ENCODE measurements at regions not wholly inside any gene's neighbourhood (a gene's known extent, or its start where the extent isn't known, plus 50 kb on each side); places are given as distances from the start of the nearest gene placed in this dataset.

- DNase-seq (ENCODE audit: low spot score): no peak
These were observed 258.2 kb upstream of the TNRC6C start for GRCh38 chr17:77700165-77700881.

DNA sequence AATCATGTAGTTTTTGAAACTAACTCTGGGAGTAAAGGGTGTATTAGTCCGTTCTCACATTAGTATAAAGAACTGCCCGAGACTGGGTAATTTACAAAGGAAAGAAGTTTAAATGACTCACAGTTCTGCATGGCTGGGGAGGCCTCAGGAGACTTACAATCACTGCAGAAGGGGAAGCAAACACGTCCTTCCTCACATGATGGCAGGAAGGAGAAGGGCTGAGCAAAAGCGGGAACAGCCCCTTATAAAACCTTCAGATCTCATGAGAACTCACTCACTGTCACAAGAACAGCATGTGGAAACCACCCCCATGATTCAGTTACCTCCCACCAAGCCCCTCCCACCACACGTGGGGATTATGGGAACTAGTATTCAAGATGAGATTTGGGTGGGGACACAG, 256.5 kb upstream of the TNRC6C start:
- no peak for DNase-seq (ENCODE audit: low spot score)

GRCh38 chr17:77704048-77704815, 254.3 kb upstream of the TNRC6C start:
- DNase-seq (ENCODE audit: low spot score): no peak

GRCh38 chr17:77706938-77707337, 251.6 kb upstream of the TNRC6C start:
- DNase-seq (ENCODE audit: low spot score): no peak

DNA sequence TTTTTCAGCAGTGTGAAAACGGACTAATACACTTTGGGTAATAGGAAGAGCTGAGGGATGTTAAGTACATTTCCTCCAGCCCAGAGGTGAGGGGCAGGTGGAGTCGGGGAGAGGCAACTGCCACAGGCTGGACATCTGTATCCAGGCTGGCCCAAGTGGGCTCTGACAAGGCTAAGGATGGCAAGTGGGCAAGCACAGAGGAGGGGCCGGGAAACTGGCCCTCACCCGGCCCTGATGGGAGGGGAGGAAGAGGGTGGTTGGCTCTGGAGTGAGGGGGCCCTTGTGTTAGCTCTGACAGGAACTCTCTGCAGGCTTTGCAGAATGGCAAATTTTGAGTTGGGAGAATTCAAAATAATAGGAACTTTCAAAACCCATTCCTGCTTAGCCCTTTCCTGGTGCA, 251.0 kb upstream of the TNRC6C start:
- DNase-seq (ENCODE audit: low spot score): no peak

DNA sequence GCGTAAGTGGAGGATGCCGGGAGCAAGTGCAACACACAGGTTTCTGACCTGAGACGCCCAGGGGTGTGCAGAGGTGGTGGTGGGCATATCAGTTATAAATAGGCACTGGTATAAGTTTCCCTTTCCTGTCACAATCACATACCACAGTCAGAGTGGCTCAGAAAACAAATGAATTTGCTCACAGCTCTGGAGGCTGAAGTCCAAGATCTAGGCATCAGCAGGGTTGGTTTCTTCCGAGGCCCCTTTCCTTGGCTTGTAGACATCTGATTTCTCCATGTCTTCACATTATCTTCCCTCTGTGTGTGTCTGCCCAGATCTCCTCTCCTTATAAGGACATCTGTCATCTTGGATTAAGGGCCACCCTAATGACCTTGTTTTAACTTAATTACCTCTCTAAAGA, 250.5 kb upstream of the TNRC6C start:
- no peak for DNase-seq (ENCODE audit: low spot score)

DNA sequence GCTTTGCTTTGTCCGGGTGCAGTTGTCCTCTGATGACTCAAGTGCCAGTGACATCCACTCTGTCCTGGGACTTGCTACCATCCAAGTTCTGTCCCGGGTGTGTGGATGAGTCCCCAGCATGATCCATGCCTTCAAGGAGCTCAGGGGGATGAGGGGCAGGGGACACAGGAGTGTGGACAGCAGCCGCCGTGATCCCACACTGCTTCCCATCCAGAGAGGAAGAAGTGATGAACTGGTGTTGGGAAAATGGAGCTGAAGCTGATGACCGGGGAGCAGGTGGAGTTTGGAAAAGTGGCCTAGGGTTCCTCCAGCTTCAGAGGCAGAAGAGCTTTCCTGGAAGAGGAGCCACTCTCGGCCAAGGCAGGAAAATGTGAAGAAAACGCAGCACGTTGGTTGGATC, 249.6 kb upstream of the TNRC6C start:
- no peak for DNase-seq (ENCODE audit: low spot score)

DNA sequence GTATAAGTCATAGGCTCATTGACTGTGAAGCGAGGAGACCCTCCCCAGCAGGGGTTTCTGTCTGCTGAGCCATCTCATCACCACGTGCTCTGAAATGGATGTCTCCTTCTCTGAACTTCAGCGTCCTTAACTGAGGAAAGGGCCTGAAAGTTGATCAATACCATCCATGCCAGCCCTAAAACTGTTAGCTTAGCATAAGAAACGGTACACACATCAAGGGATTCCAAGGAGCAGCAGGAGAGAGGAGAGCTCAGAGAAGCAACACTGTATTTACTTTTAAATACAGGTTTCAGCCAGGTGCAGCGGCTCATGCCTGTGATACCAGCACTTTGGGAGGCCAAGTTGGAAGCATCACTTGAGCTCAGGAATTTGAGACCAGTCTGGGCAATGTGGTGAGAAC, 248.9 kb upstream of the TNRC6C start:
- no peak for DNase-seq (ENCODE audit: low spot score)

- no peak for DNase-seq (ENCODE audit: low spot score)
These were observed 245.9 kb upstream of the TNRC6C start for GRCh38 chr17:77712578-77712977.

DNA sequence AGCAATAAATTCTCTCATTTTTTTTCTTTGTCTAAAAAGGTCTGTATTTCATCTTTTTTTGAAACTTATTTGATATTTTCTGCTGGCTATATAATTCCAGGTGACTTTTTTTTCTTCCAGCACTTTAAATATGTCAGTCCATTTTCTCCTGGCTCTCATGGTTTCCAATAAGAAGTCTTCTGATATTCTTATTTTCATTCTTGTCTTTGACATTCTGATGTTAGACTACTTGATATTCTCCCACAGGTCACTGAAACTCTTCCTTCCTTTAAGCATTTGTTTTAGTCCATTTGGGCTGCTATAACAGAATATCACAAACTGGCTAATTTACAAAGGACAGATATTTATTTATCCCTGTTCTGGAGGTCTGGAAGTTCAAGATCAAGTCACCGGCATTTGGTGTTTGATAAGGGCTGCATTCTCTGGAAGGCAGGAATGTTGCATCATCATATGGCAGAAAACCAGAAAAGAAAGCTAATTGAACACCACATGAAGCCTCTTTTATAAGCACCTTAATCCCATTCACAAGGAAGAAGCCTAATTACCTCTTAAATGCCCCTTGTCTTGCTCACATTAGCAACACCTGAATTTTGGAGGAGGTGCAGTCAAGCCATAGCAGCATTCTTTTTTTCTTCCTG, 242.1 kb upstream of the TNRC6C start:
- no peak for DNase-seq (ENCODE audit: low spot score)

DNA sequence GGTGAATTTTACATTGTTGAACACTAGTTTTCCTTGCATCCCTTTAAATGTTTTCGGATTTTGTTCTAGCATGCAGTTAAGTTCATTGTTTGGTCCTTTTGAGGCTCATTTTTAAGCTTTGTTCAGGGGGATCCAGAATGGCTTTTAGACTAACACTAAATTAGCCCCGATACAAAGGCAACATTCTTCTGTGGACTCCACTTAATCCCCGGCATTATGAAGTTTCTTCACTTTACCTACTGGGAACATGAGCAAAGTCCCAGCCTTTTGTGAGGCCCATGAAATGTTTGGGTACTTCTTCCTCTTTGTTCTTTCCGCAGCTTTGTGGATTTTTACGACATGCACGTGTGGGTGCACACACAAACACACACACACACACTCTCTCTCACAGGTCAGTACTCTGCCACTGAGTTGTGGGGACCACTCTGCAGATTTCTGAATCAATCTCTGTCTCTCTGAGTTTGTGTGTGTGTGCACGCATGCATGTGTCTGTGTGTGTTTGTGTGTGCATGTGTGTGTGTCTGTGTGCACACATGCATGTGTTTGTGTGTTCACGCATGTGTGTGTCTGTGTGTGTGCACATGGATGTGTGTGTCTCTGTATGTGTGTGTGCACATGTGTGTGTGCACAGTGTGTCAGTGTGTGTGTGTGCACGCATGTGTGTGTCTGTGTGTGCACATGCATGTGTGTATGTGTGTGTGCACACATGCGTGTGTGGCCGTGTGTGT, 240.4 kb upstream of the TNRC6C start:
- DNase-seq (ENCODE audit: low spot score): no peak

GRCh38 chr17:77718669-77718961, 239.9 kb upstream of the TNRC6C start:
- no peak for DNase-seq (ENCODE audit: low spot score)

GRCh38 chr17:77719806-77720205, 238.7 kb upstream of the TNRC6C start:
- DNase-seq (ENCODE audit: low spot score): no peak

- no peak for DNase-seq (ENCODE audit: low spot score)
These were observed 237.3 kb upstream of the TNRC6C start for GRCh38 chr17:77720946-77721845.

DNA sequence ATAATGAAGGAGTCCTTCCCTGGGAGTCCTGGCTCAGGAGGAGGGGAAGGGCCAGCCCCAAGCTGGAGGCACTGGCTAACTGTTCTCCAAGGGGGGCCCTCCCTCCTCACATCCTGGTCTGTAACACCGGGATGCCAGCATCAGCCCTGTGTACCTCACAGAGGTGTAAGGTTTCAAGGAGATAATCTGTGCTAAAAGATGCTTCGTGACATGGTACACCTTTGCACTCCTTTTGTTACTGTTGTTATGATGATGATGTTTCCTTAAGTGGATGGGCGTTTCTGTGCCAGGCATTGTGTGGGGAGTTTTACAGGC, 236.7 kb upstream of the TNRC6C start:
- DNase-seq (ENCODE audit: low spot score): no peak

DNA sequence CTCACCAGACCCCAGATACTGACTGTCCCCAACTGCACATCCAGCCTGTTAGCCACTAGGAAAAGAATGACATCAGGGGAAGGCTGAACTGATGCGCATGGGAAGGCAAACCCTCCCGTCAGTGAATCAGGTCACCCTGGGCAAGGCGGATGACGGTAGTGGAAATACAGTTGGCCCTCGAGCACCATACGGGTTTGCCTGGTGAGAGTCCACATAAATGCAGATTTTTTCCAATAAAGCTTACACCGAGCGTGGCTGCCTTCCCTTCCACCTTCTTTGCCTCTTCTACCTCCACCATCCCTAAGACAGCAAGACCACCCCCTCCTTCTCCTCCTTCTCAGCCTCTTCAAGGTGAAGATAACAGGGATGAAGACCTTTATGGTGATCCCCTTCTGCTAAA, 236.1 kb upstream of the TNRC6C start:
- DNase-seq (ENCODE audit: low spot score): no peak

GRCh38 chr17:77723071-77723908, 235.2 kb upstream of the TNRC6C start:
- no peak for DNase-seq (ENCODE audit: low spot score)

DNA sequence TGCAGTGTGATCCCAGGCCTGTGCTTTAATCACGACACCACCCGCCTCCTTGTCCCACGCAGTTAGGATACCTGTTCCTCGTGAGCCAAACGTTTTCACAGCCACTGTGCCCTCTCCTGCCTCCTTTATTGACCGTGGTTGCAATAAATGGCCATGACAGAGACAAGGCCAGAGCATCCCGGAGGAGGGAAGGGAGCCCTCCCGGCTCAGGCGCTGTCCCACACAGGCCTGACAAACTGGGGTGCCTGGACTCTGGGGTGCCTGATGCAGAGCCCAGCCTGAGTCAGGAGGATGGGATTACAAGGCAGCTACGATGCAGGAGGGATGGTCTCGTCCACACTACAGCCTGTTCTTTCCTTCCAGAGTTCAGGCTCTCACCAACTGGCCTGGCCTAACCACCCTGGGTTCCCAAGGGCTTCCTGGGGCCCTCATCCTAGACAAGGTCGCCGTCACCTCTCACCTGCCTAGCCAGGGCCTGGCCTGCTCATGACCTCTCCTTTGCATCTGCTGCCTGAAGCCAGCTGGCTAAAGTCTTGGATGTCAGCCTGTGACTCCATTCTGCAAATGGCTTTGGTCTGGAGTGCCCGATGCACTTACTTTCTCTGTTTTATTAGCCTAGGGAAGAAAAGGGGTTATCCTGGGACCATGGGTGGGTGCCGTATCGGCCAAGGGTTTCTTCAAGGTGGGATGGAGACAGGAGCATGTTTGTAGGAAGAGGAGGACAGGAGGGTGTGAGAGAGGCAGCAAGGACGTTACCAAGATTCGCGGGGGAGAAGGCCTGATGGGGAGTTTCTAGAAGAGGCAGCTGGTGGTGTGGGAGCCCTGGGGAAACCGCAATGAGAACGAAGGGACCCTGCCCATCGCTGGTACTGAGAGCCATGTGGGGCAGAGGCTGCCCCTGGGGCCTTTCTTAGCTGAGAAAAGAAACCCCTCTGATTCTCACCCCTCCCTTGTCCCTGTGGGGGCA, 234.3 kb upstream of the TNRC6C start:
- no peak for DNase-seq (ENCODE audit: low spot score)

DNA sequence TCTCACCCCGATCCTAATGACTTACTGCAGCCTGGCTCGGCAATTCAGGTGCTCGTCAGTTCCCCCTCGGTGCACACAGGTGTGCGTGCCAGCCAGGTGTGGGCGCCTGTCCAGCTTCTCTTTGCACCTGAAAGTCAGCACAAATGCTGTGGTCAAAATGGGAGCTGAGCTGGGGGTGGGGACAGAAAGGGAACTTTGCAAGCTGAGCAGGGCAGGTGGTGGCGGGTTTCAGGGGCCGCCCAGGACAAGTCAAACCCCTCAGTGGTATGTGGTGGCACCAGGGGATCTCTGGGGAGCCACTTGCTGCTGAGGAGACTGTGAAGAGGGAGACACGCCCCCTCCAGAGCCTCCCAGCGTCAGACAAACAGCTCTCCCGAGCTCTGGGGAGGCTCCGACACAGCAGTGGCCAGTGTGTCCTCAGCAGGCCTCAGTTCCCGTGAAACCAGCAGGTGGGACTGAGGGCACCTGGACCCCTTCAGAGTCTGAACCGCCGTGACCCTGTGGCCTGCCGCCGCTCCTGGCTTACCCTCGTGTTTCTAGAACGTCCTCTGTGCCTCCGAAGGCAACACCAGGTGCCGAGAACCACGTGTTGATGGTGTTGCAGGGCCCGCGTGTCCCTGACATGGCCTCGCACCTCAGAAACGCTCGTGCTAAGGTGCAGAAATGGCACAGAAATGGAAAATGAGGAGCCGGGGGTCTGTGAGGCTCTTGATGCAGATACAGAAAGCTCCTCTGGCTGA, 233.5 kb upstream of the TNRC6C start:
- no peak for DNase-seq (ENCODE audit: low spot score)

Data from HuH-7.5 (cell line).